GM10248 (cell line): ENCODE measurements at regions not wholly inside any gene's neighbourhood (a gene's known extent, or its start where the extent isn't known, plus 50 kb on each side); places are given as distances from the start of the nearest gene placed in this dataset.

ENCODE experiments used
- CTCF ChIA-PET: fragments of 300-600 bp; sonication (Branson Sonifier 250); formaldehyde crosslinking; extraction: SDS; loops from one replicate; lab custom pipeline; 2021; ENCODE audit warnings: antibody characterized with exemption; lab: Yijun Ruan, JAX
- POLR2A ChIA-PET: fragments of 350-650 bp; sonication (Branson Sonifier 250); formaldehyde crosslinking; extraction: SDS; loops from one replicate; lab custom pipeline; 2020; ENCODE audit warnings: antibody characterized with exemption; lab: Yijun Ruan, JAX
- DNase-seq: peaks from one replicate; pipeline ENCODE4 v3.0.0; 2012; ENCODE audit errors: extremely low spot score
- TF ChIP-seq, protein P1 (sequence below): IDR thresholded peaks from 2 replicates; pipeline ENCODE4 v1.5.1; 2012; ENCODE audit warnings: mild to moderate bottlenecking, low read depth; ENCODE audit errors: extremely low read depth, missing control alignments, control extremely low read depth

DNA sequence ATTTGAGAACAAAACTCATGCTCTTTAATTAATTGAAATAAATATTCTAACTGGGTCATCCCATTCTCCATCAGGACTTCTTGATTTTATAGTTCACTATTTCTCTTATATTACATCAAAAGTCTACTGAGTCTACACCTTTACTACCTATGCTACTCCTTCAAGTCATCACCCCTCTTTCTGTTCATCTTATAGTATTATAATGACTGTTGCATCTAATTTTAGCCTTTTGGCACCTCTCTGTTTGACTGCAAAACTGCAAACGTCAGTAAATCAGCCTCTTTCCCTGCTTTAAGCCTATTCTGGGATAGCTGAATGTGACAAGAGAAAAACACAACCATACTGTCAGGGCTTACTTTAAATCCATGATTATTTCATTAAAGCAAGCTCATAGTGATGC, 639.1 kb downstream of the GABRG1 start:
- no peak for DNase-seq
- ChIA-PET POLR2A (no interaction called here), CTCF (no interaction called here)
- TF ChIP-seq, protein P1, sequence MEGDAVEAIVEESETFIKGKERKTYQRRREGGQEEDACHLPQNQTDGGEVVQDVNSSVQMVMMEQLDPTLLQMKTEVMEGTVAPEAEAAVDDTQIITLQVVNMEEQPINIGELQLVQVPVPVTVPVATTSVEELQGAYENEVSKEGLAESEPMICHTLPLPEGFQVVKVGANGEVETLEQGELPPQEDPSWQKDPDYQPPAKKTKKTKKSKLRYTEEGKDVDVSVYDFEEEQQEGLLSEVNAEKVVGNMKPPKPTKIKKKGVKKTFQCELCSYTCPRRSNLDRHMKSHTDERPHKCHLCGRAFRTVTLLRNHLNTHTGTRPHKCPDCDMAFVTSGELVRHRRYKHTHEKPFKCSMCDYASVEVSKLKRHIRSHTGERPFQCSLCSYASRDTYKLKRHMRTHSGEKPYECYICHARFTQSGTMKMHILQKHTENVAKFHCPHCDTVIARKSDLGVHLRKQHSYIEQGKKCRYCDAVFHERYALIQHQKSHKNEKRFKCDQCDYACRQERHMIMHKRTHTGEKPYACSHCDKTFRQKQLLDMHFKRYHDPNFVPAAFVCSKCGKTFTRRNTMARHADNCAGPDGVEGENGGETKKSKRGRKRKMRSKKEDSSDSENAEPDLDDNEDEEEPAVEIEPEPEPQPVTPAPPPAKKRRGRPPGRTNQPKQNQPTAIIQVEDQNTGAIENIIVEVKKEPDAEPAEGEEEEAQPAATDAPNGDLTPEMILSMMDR, result no peak

DNA sequence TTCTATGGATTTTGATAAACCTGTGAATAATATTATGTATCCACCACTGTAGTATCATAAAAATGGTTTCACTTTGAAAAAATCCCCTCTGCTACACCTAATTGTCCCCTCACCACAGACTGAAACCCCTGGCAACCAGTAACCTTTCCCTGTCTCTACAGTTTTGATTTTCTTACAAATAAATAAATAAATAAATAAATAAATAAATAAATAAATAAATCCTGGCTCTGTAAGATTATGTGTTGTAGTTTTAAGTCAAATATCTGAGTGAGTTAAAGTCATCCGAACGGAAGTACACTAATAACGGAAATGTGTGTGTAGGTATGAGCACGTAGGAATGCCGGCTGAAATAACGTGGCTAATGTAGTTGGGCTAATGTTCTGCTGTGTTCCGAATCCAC, 641.5 kb downstream of the GABRG1 start:
- CTCF ChIA-PET, result no interaction called here
- TF ChIP-seq, protein P1, result no peak
- POLR2A ChIA-PET, result no interaction called here
- no peak for DNase-seq

GRCh38 chr4:45477311-45477733, 646.5 kb downstream of the GABRG1 start:
- no peak for DNase-seq
- POLR2A ChIA-PET, result no interaction called here
- CTCF ChIA-PET, result interaction anchor here (1.3 kb wide), 1 partner anchor 22 kb away, joined by 3 read pairs; no protein-coding TSS in a partner anchor
- TF ChIP-seq, protein P1, result no peak

GRCh38 chr4:45475548-45475947, 648.3 kb downstream of the GABRG1 start:
- no peak for DNase-seq
- TF ChIP-seq, protein P1, result no peak
- ChIA-PET CTCF (interaction anchor here (1.3 kb wide), 1 partner anchor 22 kb away, joined by 3 read pairs; no protein-coding TSS in a partner anchor), POLR2A (no interaction called here)

DNA sequence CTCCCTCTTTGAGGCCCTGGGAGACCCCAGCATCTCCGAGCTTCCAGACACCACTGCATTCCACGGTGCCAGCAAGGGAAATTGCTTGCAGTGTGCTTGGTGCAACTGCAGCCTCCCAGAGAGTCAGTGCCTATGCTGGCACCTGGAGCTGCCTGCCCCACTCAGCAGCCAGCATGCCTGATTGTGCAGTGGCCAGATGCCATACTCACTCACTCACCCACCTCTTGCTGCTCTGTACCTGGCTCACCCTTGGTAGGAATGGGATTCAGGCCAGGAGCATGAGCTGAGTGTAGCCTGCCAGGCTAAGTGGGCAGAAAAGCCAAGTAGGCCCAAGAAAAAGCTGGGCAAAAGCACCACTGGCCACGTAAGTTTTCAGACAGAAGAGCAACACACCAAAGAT, 651.4 kb downstream of the GABRG1 start:
- no peak for DNase-seq
- CTCF ChIA-PET, result interaction anchor here (1.8 kb wide), 1 partner anchor 20 kb away, joined by 6 read pairs; no protein-coding TSS in a partner anchor
- POLR2A ChIA-PET, result no interaction called here
- TF ChIP-seq, protein P1, result no peak

GRCh38 chr4:45471335-45471734, 652.5 kb downstream of the GABRG1 start:
- TF ChIP-seq, protein P1, result no peak
- POLR2A ChIA-PET, result no interaction called here
- no peak for DNase-seq
- CTCF ChIA-PET, result interaction anchor here (1.8 kb wide), 1 partner anchor 18 kb away, joined by 6 read pairs; no protein-coding TSS in a partner anchor
